ENCODE measurements at regions not wholly inside any gene's neighbourhood (a gene's known extent, or its start where the extent isn't known, plus 50 kb on each side); places are given as distances from the start of the nearest gene placed in this dataset.

DNA sequence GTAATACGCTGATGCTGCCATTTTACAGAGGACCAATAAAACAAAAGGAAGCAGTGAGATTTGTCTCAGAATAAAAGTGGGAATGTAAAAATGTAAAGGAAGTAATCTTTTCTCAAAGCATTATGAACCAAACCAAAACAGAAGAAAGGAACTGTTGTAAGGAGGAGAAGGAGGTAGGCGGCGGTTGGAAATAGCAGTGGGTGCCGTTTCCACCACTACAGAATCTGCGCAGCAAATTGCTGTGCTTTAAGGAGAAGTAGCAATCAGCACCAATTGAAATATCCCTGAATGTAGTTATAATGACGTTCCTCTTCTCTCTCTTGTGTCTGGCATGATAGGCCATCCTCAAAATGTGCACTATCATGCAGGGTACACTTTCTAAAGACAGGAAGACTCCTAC, 455.1 kb upstream of the TLE4 start:
- TF ChIP-seq, protein P1, sequence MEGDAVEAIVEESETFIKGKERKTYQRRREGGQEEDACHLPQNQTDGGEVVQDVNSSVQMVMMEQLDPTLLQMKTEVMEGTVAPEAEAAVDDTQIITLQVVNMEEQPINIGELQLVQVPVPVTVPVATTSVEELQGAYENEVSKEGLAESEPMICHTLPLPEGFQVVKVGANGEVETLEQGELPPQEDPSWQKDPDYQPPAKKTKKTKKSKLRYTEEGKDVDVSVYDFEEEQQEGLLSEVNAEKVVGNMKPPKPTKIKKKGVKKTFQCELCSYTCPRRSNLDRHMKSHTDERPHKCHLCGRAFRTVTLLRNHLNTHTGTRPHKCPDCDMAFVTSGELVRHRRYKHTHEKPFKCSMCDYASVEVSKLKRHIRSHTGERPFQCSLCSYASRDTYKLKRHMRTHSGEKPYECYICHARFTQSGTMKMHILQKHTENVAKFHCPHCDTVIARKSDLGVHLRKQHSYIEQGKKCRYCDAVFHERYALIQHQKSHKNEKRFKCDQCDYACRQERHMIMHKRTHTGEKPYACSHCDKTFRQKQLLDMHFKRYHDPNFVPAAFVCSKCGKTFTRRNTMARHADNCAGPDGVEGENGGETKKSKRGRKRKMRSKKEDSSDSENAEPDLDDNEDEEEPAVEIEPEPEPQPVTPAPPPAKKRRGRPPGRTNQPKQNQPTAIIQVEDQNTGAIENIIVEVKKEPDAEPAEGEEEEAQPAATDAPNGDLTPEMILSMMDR (conservative IDR thresholded peaks at IDR 0.05 in 1 of 2, IDR thresholded peaks at IDR 0.05 in 1 of 2; ENCODE audit: extremely low read depth in 1 of 2, insufficient read depth in 1 of 2, low read depth in 1 of 2, low read length in 2 of 2), result no peak
- no peak for TF ChIP-seq EZH2 (IDR thresholded peaks at IDR 0.05; ENCODE audit: borderline replicate concordance, low read length)
